Bronchial epithelial cell (primary cell): ENCODE measurements at regions not wholly inside any gene's neighbourhood (a gene's known extent, or its start where the extent isn't known, plus 50 kb on each side); places are given as distances from the start of the nearest gene placed in this dataset.

Experiments
- DNase-seq: peaks from one replicate; pipeline ENCODE4 v3.0.0-alpha.2; 2010; ENCODE audit warnings: low read depth
- FAIRE-seq: peaks from 2 replicates; lab custom pipeline; 2011; peaks lifted over from hg19 to GRCh38; lab: Jason Lieb, UNC
- H3K27me3 ChIP-seq: 2 replicates; pipeline ENCODE4 v1.5.1; 2011; ENCODE audit warnings: low read length; ENCODE audit not compliant: control insufficient read depth, insufficient read depth
- H3K36me3 ChIP-seq: 2 replicates; pipeline ENCODE4 v1.5.1; 2011; ENCODE audit warnings: low read length; ENCODE audit not compliant: control insufficient read depth, insufficient read depth
- H3K4me3 ChIP-seq: 2 replicates; pipeline ENCODE4 v1.5.1; 2011; ENCODE audit warnings: mild to moderate bottlenecking, low read depth, low read length, control low read depth
- CTCF ChIP-seq: IDR thresholded peaks from 2 replicates; pipeline ENCODE4 v1.5.1; 2011; ENCODE audit warnings: mild to moderate bottlenecking, moderate library complexity, low read length, control low read depth, inconsistent platforms; ENCODE audit not compliant: insufficient read depth, severe bottlenecking

- no peak for FAIRE-seq
- no peaks in the 10 kb centered on the region for H3K27me3 ChIP-seq
- no peaks in the 10 kb centered on the region for H3K36me3 ChIP-seq
- DNase-seq: no peak
- H3K4me3 ChIP-seq: no peak overlapping the region
- TF ChIP-seq CTCF: no peak
Observed at GRCh38 chrX:5756616-5757015, 472.1 kb downstream of the NLGN4X start.

DNA sequence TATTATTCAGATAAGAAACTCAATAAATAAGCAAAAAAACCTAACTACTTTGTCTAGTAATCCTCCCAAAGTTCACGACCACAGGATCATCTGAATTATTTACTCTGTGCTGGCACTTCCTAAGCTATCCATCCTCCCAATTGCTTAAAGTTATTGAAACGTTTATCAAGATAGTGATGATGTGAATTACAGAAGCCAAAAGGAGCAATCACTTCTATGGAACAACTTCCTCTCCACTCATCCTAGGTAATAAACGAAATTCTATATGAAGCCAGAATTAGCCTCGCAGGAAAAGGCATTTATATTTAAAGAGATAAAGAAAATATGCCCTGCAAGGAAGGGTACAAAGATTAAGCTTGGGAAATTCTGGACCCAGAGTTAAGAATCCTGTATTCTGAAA lies 475.4 kb downstream of the NLGN4X start:
- no peak for FAIRE-seq
- no peak for TF ChIP-seq CTCF

GRCh38 chrX:5752831-5753230 lies 475.8 kb downstream of the NLGN4X start:
- no peak for TF ChIP-seq CTCF
- no peak for FAIRE-seq
- no peak for DNase-seq
- Histone ChIP-seq H3K36me3 (no peaks in the 10 kb centered on the region), H3K27me3 (no peaks in the 10 kb centered on the region), H3K4me3 (no peak overlapping the region)

More for the DNA sequence above, 475.4 kb downstream of the NLGN4X start:
- Histone ChIP-seq H3K36me3 (no peaks in the 10 kb centered on the region), H3K4me3 (no peak overlapping the region), H3K27me3 (no peaks in the 10 kb centered on the region)
- DNase-seq: no peak

- FAIRE-seq: no peak
- no peaks in the 10 kb centered on the region for H3K27me3 ChIP-seq
- no peak for DNase-seq
- TF ChIP-seq CTCF: no peak
- H3K4me3 ChIP-seq: no peak overlapping the region
- H3K36me3 ChIP-seq: no peaks in the 10 kb centered on the region
Observed at GRCh38 chrX:5748586-5749150, 480.0 kb downstream of the NLGN4X start.

DNA sequence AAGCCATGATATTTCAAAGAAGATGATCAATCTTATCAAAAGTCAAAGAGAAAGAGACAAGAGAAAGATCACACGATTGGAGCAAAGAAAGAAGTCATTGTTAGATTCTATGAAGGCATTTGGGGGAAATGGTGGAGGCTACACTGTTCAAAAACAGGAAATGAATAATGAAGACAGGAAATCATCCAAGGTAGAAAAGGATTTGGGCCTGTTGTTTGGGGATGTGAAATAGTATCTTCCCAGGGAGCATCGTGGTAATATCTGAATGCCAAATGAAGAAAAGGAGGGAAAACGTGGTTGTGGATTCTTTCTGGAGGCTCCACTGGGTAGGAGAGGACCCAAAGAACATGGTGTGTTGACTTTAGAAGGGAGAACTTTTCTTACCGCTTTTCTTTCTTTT lies 482.4 kb downstream of the NLGN4X start:
- no peak overlapping the region for H3K4me3 ChIP-seq
- no peak for TF ChIP-seq CTCF
- DNase-seq (no peak), FAIRE-seq (no peak)
- H3K27me3 ChIP-seq: no peaks in the 10 kb centered on the region
- H3K36me3 ChIP-seq: no peaks in the 10 kb centered on the region

DNA sequence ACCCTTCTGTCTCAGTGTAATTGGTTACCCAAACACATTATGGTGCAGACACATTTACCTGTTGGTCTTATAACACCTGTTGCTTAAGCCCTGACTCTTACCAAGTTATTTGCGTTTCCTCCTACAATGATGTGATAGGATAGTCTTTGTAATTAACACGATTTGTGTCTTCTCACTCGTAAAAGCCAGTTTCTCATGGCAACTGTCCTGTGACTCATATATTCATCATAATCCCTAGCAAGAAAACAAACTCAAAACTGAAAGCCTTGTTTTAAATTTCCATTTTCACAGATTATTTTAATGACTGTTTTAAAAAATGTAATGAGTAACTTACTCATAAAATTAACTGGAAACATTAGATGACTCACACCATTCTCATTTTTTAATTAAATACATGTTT lies 495.2 kb downstream of the NLGN4X start:
- Histone ChIP-seq H3K36me3 (no peaks in the 10 kb centered on the region), H3K4me3 (no peak overlapping the region), H3K27me3 (no peaks in the 10 kb centered on the region)
- no peak for DNase-seq
- no peak for TF ChIP-seq CTCF
- no peak for FAIRE-seq
